ENCODE measurements at regions not wholly inside any gene's neighbourhood (a gene's known extent, or its start where the extent isn't known, plus 50 kb on each side); places are given as distances from the start of the nearest gene placed in this dataset.

DNA sequence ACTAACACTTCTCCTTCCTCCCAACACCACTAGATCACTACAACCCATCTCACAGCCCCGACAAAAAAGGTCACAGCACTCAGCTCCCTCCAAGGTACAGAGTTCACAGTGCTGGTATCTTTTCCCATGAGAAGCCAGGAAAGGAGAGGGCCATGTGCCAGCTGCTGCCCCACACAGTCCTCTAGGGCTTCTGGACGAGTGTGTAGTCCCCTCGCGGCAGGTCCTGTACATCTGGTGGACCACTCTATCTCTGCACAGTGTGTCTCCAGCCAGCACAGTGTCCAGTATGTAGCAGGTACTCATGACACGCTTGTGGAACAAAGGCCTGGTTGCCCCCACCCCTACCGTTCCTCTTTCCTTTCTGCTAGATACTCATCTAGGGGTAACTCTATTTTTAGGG, 134.4 kb upstream of the FOXN3 start:
- no peak for TF ChIP-seq CTCF (conservative IDR thresholded peaks at IDR 0.05)
- TF ChIP-seq ZFX (IDR thresholded peaks at IDR 0.05), result no peak
